Adrenal gland (tissue), 5 donors: ENCODE measurements at regions not wholly inside any gene's neighbourhood (a gene's known extent, or its start where the extent isn't known, plus 50 kb on each side); places are given as distances from the start of the nearest gene placed in this dataset.

Source experiments
- POLR2A ChIP-seq, 2 donors: fragments of 450-650 bp; IDR thresholded peaks; one replicate each; pipeline ENCODE4 v1.6.1; 2017; ENCODE audit warnings: antibody characterized with exemption in 2 of 2, mild to moderate bottlenecking in 2 of 2, moderate library complexity in 1 of 2
- TF ChIP-seq, protein P1 (sequence below), 6 experiments: fragments of 450-650 bp in 4 of 6; fragments of 200-600 bp in 2 of 6; sonication (generic) in 1 of 6; IDR thresholded peaks; 1 replicate in 5 of 6; 2 replicates in 1 of 6; pipeline versions ENCODE4 v1.5.1 to v1.8.0; 2016 to 2021; ENCODE audit warnings: antibody characterized with exemption in 6 of 6, mild to moderate bottlenecking in 2 of 6, moderate library complexity in 1 of 6
- donor health status: DM: no; HTN: no; CAD: no.

DNA sequence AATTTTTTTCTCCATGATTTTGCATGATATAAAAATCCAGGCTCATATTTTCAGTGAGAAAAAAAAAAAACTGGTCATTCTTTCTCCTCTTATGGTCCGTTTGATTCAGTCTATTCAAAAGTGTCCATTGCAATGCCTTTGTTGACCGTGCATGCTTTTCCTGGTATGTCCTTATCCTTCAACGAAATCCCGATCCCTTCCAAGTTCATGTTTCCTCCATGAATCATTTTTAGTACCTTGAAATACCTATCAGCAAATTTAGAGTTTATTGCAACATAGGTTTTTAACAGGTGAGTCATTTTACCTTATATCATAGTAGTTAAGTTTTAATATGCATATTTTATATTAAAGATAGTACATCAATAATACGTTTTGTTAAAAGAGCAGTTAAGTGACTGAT is 773.8 kb upstream of the CHD1 start:
- TF ChIP-seq, protein P1, sequence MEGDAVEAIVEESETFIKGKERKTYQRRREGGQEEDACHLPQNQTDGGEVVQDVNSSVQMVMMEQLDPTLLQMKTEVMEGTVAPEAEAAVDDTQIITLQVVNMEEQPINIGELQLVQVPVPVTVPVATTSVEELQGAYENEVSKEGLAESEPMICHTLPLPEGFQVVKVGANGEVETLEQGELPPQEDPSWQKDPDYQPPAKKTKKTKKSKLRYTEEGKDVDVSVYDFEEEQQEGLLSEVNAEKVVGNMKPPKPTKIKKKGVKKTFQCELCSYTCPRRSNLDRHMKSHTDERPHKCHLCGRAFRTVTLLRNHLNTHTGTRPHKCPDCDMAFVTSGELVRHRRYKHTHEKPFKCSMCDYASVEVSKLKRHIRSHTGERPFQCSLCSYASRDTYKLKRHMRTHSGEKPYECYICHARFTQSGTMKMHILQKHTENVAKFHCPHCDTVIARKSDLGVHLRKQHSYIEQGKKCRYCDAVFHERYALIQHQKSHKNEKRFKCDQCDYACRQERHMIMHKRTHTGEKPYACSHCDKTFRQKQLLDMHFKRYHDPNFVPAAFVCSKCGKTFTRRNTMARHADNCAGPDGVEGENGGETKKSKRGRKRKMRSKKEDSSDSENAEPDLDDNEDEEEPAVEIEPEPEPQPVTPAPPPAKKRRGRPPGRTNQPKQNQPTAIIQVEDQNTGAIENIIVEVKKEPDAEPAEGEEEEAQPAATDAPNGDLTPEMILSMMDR (IDR thresholded peaks at IDR 0.05), result no peak
- no peak for TF ChIP-seq POLR2A (IDR thresholded peaks at IDR 0.05)
